ENCODE measurements at regions not wholly inside any gene's neighbourhood (a gene's known extent, or its start where the extent isn't known, plus 50 kb on each side); places are given as distances from the start of the nearest gene placed in this dataset.

DNA sequence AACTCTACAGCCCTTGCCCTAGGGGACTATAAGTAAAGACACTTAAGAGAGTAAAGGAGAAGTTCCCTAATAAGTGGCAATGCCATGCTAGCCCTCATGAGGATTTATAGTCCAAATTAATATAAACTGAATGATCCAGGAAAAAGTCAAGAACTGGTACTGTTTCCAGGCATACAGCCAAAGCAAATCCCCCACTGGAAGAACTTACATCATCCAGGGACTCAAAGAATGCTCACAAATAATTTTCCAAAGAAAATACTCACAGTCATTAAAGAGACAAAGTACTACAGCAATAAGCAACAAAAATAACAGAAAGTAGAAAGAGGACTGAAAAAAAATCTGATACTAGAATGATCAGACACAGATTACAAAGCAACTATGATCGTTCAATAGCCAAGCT is 79.7 kb upstream of the RAP1B start:
- TF ChIP-seq, protein P1, sequence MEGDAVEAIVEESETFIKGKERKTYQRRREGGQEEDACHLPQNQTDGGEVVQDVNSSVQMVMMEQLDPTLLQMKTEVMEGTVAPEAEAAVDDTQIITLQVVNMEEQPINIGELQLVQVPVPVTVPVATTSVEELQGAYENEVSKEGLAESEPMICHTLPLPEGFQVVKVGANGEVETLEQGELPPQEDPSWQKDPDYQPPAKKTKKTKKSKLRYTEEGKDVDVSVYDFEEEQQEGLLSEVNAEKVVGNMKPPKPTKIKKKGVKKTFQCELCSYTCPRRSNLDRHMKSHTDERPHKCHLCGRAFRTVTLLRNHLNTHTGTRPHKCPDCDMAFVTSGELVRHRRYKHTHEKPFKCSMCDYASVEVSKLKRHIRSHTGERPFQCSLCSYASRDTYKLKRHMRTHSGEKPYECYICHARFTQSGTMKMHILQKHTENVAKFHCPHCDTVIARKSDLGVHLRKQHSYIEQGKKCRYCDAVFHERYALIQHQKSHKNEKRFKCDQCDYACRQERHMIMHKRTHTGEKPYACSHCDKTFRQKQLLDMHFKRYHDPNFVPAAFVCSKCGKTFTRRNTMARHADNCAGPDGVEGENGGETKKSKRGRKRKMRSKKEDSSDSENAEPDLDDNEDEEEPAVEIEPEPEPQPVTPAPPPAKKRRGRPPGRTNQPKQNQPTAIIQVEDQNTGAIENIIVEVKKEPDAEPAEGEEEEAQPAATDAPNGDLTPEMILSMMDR (IDR thresholded peaks at IDR 0.05): no peak
- TF ChIP-seq, protein P2, sequence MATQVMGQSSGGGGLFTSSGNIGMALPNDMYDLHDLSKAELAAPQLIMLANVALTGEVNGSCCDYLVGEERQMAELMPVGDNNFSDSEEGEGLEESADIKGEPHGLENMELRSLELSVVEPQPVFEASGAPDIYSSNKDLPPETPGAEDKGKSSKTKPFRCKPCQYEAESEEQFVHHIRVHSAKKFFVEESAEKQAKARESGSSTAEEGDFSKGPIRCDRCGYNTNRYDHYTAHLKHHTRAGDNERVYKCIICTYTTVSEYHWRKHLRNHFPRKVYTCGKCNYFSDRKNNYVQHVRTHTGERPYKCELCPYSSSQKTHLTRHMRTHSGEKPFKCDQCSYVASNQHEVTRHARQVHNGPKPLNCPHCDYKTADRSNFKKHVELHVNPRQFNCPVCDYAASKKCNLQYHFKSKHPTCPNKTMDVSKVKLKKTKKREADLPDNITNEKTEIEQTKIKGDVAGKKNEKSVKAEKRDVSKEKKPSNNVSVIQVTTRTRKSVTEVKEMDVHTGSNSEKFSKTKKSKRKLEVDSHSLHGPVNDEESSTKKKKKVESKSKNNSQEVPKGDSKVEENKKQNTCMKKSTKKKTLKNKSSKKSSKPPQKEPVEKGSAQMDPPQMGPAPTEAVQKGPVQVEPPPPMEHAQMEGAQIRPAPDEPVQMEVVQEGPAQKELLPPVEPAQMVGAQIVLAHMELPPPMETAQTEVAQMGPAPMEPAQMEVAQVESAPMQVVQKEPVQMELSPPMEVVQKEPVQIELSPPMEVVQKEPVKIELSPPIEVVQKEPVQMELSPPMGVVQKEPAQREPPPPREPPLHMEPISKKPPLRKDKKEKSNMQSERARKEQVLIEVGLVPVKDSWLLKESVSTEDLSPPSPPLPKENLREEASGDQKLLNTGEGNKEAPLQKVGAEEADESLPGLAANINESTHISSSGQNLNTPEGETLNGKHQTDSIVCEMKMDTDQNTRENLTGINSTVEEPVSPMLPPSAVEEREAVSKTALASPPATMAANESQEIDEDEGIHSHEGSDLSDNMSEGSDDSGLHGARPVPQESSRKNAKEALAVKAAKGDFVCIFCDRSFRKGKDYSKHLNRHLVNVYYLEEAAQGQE (IDR thresholded peaks at IDR 0.05; ENCODE audit: low read depth, low read length): no peak
- TF ChIP-seq EP300 (IDR thresholded peaks at IDR 0.05; ENCODE audit: borderline replicate concordance in 1 of 2, low read depth in 1 of 2, low read length in 1 of 2) (peak in 1 of 2 experiments; percentile 86; a peak in 2 of 4 replicates), NFIC (IDR thresholded peaks at IDR 0.05; ENCODE audit: borderline replicate concordance) (peak; percentile 95), RAD21 (IDR thresholded peaks at IDR 0.05; ENCODE audit: low read length) (no peak), EZH2phosphoT487 (IDR thresholded peaks at IDR 0.05; ENCODE audit: borderline replicate concordance, low read depth) (no peak), TAF1 (IDR thresholded peaks at IDR 0.05; ENCODE audit: borderline replicate concordance, low read depth, low read length) (no peak), POLR2AphosphoS5 (IDR thresholded peaks at IDR 0.05; ENCODE audit: low read depth, low read length) (peak; percentile 47; the same call in 1 of the 2 replicates), PBX3 (IDR thresholded peaks at IDR 0.05) (peak; percentile 89), CHD2 (IDR thresholded peaks at IDR 0.05; ENCODE audit: low read length, partially characterized antibody) (no peak)
- TF ChIP-seq, protein P3, sequence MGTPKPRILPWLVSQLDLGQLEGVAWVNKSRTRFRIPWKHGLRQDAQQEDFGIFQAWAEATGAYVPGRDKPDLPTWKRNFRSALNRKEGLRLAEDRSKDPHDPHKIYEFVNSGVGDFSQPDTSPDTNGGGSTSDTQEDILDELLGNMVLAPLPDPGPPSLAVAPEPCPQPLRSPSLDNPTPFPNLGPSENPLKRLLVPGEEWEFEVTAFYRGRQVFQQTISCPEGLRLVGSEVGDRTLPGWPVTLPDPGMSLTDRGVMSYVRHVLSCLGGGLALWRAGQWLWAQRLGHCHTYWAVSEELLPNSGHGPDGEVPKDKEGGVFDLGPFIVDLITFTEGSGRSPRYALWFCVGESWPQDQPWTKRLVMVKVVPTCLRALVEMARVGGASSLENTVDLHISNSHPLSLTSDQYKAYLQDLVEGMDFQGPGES (IDR thresholded peaks at IDR 0.05; ENCODE audit: low read depth, low read length): no peak
- TF ChIP-seq, protein P4, sequence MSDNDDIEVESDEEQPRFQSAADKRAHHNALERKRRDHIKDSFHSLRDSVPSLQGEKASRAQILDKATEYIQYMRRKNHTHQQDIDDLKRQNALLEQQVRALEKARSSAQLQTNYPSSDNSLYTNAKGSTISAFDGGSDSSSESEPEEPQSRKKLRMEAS (IDR thresholded peaks at IDR 0.05; ENCODE audit: low read depth): no peak
